Glutamatergic neuron (in vitro differentiated cells): ENCODE measurements at regions not wholly inside any gene's neighbourhood (a gene's known extent, or its start where the extent isn't known, plus 50 kb on each side); places are given as distances from the start of the nearest gene placed in this dataset.

Experiments
- DNase-seq: peaks from one replicate; pipeline ENCODE4 v3.0.0; 2022
- H3K27ac Mint-ChIP-seq: one replicate; pipeline ENCODE4 v1.8.0; 2020; ENCODE audit warnings: mild to moderate bottlenecking, mixed read lengths, inconsistent platforms; ENCODE audit not compliant: unreplicated experiment
- H3K27me3 Mint-ChIP-seq: one replicate; pipeline ENCODE4 v1.8.0; 2020; ENCODE audit warnings: mild to moderate bottlenecking, moderate library complexity, mixed read lengths, inconsistent platforms; ENCODE audit not compliant: unreplicated experiment
- H3K36me3 Mint-ChIP-seq: one replicate; pipeline ENCODE4 v1.8.0; 2020; ENCODE audit warnings: mild to moderate bottlenecking, mixed read lengths, inconsistent platforms; ENCODE audit not compliant: unreplicated experiment
- H3K4me1 Mint-ChIP-seq: one replicate; pipeline ENCODE4 v1.8.0; 2020; ENCODE audit warnings: mild to moderate bottlenecking, low read depth, mixed read lengths, inconsistent platforms; ENCODE audit not compliant: unreplicated experiment
- H3K4me3 Mint-ChIP-seq: one replicate; pipeline ENCODE4 v1.8.0; 2020; ENCODE audit warnings: mild to moderate bottlenecking, mixed read lengths, inconsistent platforms; ENCODE audit not compliant: unreplicated experiment
- H3K9me3 Mint-ChIP-seq: one replicate; pipeline ENCODE4 v1.8.0; 2020; ENCODE audit warnings: mild to moderate bottlenecking, moderate library complexity, mixed read lengths, inconsistent platforms; ENCODE audit not compliant: unreplicated experiment
- CTCF ChIP-seq: fragments of 200-600 bp; sonication (generic); IDR thresholded peaks from one replicate; pipeline ENCODE4 v1.5.0; 2021; ENCODE audit not compliant: partially characterized antibody, unreplicated experiment

DNA sequence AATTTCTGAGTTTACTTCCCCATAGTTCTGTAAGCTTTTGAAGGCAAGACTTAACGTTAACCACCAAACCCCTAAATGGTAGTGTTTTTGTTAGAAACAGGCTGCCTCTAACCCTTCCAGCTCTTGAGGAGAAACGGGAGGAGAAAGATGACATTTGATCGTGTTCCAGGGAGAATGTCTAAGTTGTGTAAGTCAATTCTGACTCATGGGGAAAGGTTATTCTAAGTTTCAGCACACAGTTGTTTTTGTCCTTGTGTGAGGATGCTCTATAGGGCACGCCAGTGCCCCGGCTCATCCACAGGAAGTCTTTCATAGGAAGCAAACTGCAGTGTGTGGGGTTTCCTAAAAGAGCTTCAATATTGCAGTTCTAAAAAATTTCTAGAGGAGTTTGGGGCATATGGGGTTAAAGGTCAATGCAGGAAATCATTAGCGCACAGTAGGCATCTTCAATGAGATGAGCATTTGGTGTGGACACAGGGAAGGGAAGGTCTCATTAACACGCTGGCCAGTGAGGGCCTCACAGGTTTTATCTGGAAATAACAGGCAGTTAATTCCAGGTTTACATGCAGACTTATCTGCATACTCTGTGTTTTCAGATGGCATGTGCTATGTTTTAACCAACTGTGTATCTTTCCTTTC is 638.2 kb upstream of the IGFBP3 start:
- H3K36me3 Mint-ChIP-seq, result no peaks in the 10 kb centered on the region

GRCh38 chr7:46558482-46559193 is 637.6 kb upstream of the IGFBP3 start:
- no peaks in the 10 kb centered on the region for H3K36me3 Mint-ChIP-seq
- DNase-seq, result no peak
- TF ChIP-seq CTCF, result no peak
- no peaks in the 10 kb centered on the region for H3K4me1 Mint-ChIP-seq
- no peak overlapping the region for H3K4me3 Mint-ChIP-seq
- no peaks in the 10 kb centered on the region for H3K9me3 Mint-ChIP-seq
- H3K27ac Mint-ChIP-seq, result no peak overlapping the region
- no peaks in the 10 kb centered on the region for H3K27me3 Mint-ChIP-seq

More for the DNA sequence above, 638.2 kb upstream of the IGFBP3 start:
- H3K27ac Mint-ChIP-seq, result no peak overlapping the region
- no peak for TF ChIP-seq CTCF
- no peaks in the 10 kb centered on the region for H3K4me1 Mint-ChIP-seq
- no peaks in the 10 kb centered on the region for H3K9me3 Mint-ChIP-seq
- H3K4me3 Mint-ChIP-seq, result no peak overlapping the region
- H3K27me3 Mint-ChIP-seq, result no peaks in the 10 kb centered on the region
- DNase-seq, result no peak

- Mint-ChIP-seq H3K27ac (no peak overlapping the region), H3K4me1 (no peaks in the 10 kb centered on the region), H3K36me3 (no peaks in the 10 kb centered on the region), H3K9me3 (no peaks in the 10 kb centered on the region), H3K27me3 (no peaks in the 10 kb centered on the region), H3K4me3 (no peak overlapping the region)
- no peak for DNase-seq
- no peak for TF ChIP-seq CTCF
Observed at GRCh38 chr7:46557781-46558180, 636.7 kb upstream of the IGFBP3 start.

- Mint-ChIP-seq H3K9me3 (no peaks in the 10 kb centered on the region), H3K27me3 (no peaks in the 10 kb centered on the region), H3K4me1 (no peaks in the 10 kb centered on the region), H3K4me3 (no peak overlapping the region), H3K36me3 (no peaks in the 10 kb centered on the region), H3K27ac (no peak overlapping the region)
- no peak for DNase-seq
- TF ChIP-seq CTCF, result no peak
Observed at GRCh38 chr7:46557295-46557711, 636.2 kb upstream of the IGFBP3 start.

GRCh38 chr7:46554688-46555422 is 633.8 kb upstream of the IGFBP3 start:
- no peak for DNase-seq
- H3K4me3 Mint-ChIP-seq, result no peak overlapping the region
- no peaks in the 10 kb centered on the region for H3K9me3 Mint-ChIP-seq
- H3K4me1 Mint-ChIP-seq, result no peaks in the 10 kb centered on the region
- H3K27me3 Mint-ChIP-seq, result peaks cover 2% of the 10 kb centered on the region
- no peak for TF ChIP-seq CTCF
- H3K27ac Mint-ChIP-seq, result no peak overlapping the region
- H3K36me3 Mint-ChIP-seq, result no peaks in the 10 kb centered on the region
